NCI-H2081 (cell line): ENCODE measurements at regions not wholly inside any gene's neighbourhood (a gene's known extent, or its start where the extent isn't known, plus 50 kb on each side); places are given as distances from the start of the nearest gene placed in this dataset.

ENCODE experiments used
- DNase-seq, 2 experiments: peaks; one replicate each; lab custom pipeline; 2025; lab: John Stamatoyannopoulos, UW

GRCh38 chr4:107164962-107165475, 128.9 kb upstream of the DKK2 start:
- DNase-seq = no peak

- no peak for DNase-seq
Observed at GRCh38 chr4:107156443-107156842, 120.3 kb upstream of the DKK2 start.

DNA sequence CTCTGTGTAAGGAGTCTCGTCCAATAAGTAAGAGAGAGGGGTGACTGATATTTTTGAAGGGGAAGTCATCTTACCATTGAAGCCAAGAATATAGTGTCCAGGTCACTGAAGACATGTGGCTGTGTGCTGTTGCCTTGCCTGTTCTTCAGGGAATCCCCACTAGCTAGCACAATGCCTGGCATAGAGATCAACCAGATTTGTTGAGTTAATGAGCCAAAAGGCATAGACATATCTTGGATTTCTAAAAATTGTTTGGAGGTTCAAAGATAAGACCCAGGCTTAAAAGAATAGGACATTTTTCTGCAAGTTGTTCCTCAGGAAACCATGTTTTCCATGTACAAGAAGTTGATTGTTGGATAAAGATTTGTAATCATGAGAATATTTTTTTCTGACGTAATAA, 119.3 kb upstream of the DKK2 start:
- DNase-seq = no peak

DNA sequence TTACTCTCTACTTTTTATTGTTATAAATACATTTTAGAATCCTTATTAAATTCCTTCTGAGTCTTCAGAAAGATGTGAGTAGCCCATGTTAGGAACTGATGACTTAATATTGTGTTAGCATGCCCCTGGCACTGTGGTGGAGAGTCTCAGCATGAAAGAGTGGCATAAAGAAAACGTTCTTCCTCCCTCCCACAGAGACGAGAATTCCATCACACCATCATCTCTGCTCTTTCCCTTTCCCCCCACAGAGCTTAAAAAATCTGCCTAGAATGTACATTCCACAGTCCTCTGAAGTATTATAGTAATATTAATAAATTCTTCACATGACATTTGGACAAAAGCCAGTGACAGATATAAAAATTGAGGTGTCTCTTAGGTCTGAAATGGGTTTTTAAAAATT, 117.8 kb upstream of the DKK2 start:
- DNase-seq = no peak

GRCh38 chr4:107153228-107153627, 117.1 kb upstream of the DKK2 start:
- DNase-seq = no peak

- DNase-seq = no peak
Observed at GRCh38 chr4:107151173-107151572, 115.1 kb upstream of the DKK2 start.

GRCh38 chr4:107148904-107149303, 112.8 kb upstream of the DKK2 start:
- no peak for DNase-seq

DNA sequence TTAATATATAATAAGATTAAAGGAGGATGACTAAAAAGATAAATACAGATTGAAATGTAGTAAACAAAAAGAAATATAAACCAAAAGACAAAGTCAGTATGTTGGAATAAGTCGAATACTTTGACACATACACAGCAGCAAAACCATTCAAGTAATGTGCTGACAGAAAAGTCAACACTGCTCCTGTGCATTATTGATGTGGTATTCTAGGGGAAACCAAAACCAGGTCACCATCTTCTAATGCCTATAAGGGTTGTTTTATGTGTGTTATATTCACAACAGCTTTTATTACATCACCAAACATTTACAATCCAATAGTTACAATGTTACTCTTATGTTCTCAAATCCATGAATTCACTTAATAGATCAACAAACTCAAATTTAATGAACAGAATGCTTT, 111.8 kb upstream of the DKK2 start:
- DNase-seq = no peak

DNA sequence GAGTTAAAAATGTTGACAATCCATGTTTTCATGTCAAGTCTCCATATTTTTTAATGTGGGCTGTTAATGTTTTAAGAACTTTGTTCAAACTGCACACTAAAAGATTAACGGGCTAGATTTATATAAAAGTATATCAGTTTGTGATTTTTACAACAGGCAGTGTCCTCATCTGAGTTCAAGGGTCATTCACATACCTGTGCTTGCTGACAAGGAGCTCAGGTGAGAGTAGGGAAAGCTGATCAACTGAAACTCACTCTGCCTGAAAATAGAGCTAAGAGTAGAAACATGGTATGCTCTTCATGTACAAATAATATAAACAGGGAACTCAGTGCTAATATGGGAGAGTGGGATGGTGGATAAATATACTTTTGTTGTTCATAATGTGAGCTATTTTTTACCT, 102.3 kb upstream of the DKK2 start:
- no peak for DNase-seq

DNA sequence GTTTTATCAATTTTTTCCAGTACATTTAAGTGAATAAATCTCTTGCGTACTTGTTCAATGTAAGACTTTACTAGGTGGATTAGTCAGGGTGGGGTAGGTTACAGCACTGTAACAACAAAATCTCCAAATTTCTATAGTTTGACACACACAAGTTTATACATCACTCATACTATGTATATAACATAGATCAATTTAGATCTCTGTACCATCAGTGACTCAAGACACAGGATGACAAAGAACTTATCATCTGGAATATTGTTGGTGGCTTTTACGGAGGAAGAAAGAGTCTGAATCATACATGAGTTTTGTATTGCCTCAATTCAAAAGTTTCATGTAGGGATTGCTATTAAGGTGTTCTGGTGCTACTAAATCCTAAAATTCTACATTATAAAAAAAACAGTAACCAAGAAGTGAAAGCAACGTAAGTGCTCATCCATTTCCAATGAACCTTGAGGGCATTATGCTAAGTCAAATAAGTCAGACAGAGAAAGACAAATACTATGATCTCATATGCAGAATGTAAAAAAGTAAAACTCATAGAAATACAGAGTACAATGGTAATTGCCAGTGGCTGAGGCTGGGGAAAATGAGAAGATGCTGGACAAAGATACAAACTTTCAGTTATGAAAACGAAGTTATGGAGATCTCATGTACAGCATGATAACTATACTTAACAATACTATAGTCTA, 98.0 kb upstream of the DKK2 start:
- no peak for DNase-seq

DNA sequence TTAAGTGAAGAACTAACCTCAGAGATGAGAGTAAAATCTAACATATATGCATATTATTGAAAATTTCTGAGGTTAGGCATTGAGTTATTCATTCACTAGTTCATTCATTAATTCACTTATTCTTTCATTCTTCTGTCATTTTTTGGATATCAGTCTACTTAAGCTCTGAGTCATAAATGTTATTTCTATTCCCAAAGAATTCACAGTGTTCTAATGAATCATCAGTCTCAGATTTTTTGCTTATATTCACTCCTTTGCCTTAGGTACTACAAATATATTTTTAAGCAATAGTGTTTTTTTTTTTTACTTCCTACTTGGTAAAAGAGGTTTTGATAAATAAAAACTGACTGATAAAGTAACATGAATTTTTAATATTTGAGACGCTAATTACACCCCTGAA, 95.2 kb upstream of the DKK2 start:
- DNase-seq = no peak

GRCh38 chr4:107130157-107130556, 94.0 kb upstream of the DKK2 start:
- no peak for DNase-seq

DNA sequence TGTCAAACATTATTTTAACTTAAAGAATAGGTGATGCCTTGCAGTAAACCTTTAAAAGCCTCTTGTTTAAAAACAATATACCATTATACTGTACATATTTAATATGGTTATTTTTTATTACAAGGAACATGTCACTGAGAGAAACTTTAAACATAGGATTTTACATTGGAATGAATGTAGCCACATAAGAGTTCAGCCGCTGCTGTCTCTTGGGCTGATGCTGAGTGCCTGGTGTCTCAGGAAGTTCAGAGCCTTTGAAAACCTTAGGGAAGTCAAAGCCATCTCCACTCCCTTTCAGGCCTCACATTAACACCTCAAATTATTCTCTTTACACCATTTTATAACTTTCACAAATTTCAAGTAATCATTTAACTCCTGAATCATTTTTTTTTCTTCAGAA, 93.5 kb upstream of the DKK2 start:
- DNase-seq = no peak

GRCh38 chr4:107129076-107129475, 93.0 kb upstream of the DKK2 start:
- DNase-seq = no peak

DNA sequence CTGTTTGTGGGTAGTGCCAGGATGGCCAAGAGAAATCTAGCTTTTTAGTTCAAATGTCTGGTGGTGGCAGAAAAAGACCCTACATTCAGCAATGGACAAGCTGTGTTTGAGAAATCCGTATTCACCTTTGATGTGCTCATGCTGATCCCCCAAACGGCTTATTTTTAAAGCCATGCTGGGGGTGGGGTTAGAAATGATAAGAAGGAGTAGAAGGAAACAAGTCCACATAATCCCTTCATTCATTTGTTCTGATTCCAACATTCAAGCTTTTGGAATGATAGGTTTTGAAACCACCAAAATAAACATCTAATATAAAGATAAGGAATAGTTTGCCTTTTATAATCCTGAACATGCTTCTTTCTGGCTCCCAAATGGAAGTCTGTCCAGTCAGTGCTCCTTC, 92.0 kb upstream of the DKK2 start:
- no peak for DNase-seq

- no peak for DNase-seq
Observed at GRCh38 chr4:107125496-107125895, 89.4 kb upstream of the DKK2 start.

DNA sequence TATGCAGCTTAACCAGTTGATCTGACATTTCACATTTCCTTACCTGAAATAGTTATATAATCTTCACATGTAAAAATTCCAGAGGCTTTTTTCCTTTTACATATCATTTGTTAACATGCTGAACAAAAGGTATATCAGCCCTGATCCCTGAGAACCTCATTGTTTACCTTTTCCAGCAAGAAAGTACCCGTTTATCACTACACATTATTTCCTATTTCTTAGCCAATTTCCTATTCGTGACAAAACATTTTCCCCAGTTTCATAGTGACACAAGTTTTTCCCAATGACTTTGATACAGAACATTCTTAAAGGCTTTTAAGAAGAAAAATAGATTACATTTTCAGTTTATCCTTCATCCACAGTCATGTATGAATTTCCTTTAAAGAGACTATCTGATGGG, 86.6 kb upstream of the DKK2 start:
- no peak for DNase-seq

DNA sequence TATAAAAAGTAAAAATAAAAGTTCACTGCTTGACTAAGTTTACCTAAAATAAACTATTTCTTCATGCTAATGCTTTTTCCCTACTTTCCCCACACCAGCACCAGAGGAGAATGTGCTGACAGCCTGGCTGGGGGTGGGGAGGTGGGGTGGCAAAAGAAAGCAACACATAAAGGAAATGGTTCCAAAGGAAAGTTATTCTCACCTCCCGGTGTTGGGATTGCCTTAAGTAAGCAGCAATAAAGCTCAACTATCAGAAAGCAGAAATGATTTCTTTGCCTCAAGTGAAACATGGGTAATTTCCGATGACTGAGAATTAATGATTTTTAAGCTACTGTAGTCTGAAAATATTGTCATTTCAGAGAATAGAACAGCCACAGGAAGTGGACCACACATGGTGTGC, 84.5 kb upstream of the DKK2 start:
- DNase-seq = peak in 1 of 2 experiments; percentile 23

DNA sequence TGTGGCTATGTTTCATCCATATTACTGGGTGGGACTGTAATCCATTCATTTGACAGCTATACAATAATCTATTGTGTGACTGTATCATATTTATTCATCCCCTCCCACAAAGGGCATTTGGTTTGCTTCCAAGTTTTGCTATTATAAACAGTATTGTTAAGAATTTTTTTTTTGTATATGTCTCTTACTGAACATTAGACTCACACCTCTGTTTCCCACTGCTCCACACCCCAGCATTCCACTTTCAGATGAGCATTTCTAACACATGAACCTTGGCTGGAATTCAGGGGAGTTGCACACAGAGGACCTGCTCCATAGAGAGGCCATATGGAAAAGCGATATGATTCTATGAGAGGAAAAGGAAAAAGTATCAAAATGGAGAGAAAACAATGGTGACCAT, 81.6 kb upstream of the DKK2 start:
- peak in 1 of 2 experiments; percentile 2 for DNase-seq

DNA sequence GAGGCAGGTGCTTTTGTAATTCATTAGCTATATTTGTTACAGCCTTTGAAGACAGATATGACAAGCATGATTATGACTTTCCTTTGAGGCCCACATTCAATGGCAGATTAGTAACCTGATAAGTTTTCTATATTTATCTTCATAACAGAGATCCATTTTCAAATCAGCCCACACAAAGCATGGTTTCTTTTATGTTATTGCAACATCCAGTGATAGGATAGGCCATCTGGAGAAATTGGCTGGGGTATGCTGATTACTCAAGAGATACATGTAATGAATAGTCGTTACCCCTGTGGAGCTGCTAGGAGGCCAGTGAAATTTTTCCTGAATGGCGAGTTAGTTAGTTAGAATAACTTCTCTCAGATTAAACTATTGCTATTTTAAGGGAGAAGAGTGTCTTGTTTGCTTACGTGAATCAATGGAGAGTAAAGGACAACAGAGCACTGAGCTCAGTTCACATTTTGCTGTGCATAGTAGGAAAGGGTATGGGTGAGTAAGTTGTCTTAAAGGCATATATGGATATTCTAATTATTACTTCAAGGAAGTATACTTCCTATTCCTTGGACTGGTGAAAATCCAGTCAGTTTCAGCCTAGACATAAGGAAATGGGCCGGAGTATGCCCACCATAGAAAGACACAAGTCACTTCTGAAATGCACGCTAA, 79.2 kb upstream of the DKK2 start:
- peak; percentile 45 to 75 for DNase-seq

GRCh38 chr4:107114059-107114458, 77.9 kb upstream of the DKK2 start:
- no peak for DNase-seq

GRCh38 chr4:107098401-107098800, 62.3 kb upstream of the DKK2 start:
- DNase-seq = no peak

GRCh38 chr4:107094976-107095375, 58.9 kb upstream of the DKK2 start:
- no peak for DNase-seq

DNA sequence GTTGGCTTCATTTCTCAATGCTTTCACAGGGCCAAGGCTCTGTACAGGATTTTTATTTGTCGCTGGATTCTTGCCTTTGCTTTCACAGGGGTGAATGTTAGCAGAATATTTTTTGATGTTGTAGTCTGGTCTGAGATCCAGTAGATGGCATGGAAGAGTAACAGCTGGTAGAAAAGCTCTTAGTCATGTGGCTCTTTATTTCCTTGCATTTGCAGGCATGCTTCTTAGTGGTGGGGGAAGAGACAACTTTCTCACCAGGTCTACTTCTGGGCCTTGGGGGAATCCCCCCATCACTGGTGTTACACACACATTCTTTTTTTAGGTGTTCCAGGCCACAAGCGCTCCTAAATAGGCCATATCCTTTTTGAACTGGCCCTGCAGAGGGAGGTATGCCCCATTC, 58.2 kb upstream of the DKK2 start:
- peak in 1 of 2 experiments; percentile 4 for DNase-seq
